Activated CD8-positive, alpha-beta memory T cell treated with anti-CD3 and anti-CD28 coated beads, Interleukin-2, amount 50 U/mL, for 48 hours (primary cell): ENCODE measurements at regions not wholly inside any gene's neighbourhood (a gene's known extent, or its start where the extent isn't known, plus 50 kb on each side); places are given as distances from the start of the nearest gene placed in this dataset.

ENCODE experiments used
- DNase-seq: peaks from one replicate; pipeline ENCODE4 v3.0.0-alpha.2; 2020

DNA sequence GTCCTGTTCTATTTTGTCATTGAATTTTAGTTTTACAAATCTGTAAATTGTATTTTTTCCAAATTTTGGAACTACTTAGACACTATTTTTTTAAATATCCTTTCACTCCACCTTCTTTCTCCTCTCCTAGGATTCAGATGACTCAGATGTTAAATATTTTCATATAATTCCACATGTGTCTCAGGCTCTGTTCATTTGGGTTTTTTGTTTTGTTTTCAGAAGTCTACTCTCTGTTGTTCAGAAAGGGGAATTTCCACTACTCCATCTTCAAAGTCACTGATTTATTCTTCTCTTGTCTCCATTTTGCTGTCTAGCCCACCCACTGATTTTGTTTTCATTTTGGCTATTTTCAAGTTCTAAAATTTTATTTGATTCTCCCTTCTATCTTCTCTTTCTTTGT lies 264.0 kb upstream of the SLIT2 start:
- no peak for DNase-seq

DNA sequence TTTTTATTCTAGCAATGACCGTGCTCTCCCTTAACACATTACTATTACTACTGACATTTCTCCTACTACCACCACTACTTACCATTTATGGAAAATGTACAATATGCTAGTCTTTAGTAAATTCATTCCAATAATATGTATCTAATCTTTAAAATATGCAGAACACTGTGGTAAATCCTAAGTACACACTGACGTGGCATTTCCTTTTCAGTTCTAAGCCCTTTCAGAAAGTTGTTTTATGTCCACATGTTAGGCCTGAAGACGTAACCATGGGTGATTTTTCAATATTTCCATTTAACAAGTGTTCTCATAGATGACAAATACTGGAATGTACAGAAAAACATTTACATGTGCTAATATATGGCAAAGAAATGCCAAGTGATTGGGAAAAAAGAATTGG lies 268.6 kb upstream of the SLIT2 start:
- DNase-seq = no peak

DNA sequence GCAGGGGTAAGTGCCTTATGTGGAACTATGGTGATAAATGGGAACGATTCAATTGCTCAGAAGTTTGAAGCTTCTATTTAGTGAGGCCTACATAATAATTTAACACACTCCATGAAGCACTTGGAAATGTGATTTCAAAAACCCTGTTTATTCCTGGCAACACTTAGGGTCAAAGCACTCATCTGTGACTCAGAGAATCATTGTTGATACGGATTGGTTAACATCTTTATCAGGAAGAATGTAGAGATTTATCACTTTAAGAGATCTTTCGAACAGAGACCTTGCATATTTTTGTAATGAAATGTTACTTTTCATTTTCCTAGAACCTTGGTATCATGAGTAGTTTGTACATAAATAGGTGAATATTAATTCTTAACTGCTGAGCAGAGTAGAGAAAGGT lies 269.1 kb upstream of the SLIT2 start:
- DNase-seq = no peak

DNA sequence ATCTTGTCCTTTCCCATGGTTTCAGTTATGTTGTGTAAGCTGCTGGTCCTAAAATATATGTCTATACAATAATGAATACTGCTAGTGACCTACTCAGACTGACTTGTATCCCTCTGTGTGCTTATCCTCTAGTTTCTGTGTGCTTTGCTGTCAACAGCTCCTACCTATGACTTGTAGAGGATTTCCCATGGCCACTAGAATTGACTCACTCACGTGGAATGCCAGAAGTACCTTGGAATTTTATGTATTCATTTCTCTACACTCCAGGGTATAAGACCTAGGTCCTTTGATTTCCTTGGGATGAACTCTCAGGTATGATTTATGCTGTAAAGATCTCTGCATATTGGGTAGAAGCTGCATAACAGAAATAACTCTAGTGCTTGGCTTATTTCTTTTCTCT lies 279.9 kb upstream of the SLIT2 start:
- DNase-seq = no peak

DNA sequence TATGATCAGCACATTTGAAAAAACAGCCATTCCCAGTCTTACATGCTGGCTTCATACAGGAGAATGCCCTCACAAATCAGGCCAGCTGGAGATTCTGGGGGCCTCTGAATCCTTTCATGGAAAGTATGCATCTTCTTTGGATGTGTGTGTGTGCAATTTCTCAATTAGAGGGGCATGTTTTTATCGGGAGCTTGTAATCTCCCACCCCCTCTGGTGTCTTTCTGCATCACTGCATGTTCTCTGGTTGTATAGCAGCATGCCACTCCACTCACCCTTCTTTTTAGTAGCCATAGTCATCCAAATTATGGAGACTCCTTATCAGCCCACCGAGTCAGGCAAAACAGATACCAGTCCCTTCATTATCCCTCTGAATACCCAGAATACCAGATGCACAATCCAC lies 282.2 kb upstream of the SLIT2 start:
- no peak for DNase-seq

DNA sequence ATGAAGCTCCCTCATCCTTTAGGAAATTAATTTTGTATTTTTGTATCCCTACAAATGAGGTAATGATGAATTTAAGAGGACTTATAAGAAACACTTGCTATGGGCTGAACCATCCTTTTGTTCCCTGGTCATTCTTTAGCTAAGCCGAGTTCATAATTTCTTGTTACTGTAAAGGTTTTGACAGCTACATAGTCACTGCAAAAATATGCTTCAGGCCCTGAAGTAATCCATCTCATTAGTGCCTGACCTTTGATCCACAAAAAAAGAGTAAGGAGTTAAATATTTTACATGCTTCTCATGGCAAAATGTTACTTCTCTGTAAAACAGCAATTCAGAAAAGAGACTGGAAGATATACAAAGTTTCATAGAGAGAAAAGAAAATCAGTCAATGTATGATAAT lies 290.6 kb upstream of the SLIT2 start:
- no peak for DNase-seq

DNA sequence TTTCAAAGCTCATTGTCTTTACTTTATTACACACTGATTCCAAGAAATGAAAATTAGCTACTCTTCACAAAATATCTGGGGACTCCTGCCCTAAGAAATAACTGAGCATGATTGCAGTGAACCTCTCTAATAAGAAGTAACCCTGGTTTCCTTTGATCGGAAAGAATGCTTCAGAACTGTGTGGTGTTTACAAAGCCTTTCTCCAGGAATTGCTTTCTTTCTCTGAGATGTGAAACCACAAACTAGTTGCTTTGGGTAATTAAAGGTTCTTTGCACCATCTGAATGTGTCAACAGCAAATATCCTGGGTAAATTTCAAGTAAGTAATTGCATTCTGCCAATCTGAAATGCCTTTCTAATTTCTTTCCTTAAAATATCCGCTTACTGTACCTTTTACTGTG lies 292.9 kb upstream of the SLIT2 start:
- no peak for DNase-seq

DNA sequence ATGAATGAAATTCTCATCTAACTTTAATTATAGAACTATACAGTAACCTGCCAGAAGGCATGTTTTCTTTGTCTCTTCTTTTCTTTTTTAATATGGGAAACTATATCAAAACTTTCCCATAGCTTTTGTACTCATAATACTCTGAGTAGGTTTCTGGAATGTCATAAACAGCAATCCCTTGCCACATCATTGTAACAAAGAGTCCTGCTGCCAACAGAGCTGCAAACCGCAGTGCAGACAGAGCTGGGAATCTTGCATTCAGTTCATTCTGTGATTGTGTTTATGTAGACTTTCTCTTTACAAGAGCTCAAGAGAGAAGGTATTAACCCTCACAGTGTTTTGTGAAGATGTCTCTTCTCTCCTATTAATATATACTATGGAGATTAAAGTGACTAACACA lies 304.4 kb upstream of the SLIT2 start:
- DNase-seq = no peak

DNA sequence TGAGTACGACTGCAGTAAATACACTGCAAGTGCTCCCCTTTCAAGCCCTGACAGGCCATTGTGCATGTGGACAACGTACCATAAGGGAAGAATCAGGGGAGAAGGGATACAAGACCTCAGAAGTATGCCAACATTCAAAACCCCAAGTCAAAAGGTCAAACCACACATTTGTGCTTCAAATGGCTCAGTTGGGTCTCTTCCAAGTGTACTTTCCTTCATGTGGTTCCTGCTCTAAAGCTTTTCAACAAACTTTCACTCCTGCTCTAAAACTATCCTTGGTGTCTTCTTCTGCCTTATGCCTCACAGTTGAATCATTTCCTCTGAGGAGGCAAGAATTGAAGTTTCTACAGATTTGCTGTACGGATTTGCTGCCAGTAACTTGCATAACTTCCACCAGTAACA lies 305.7 kb upstream of the SLIT2 start:
- DNase-seq = no peak

DNA sequence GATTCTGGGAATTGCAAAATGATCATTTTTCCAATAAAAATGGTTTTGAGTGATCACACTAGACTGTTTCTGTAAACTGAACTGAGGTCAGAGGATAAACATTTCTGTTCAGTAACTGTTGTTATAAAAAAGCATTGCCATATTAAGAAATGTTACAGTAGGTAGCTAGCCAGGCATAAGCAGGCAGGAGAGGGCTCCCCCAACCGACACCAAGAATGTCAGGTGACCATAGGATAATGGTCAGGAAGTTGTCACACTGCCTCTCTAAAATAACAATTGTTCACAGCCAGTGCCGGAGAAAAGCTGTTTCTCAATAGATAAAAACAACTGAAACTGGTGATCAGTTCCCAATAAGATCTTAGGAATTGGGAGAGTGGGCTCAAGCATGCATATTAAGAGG lies 306.2 kb upstream of the SLIT2 start:
- no peak for DNase-seq

DNA sequence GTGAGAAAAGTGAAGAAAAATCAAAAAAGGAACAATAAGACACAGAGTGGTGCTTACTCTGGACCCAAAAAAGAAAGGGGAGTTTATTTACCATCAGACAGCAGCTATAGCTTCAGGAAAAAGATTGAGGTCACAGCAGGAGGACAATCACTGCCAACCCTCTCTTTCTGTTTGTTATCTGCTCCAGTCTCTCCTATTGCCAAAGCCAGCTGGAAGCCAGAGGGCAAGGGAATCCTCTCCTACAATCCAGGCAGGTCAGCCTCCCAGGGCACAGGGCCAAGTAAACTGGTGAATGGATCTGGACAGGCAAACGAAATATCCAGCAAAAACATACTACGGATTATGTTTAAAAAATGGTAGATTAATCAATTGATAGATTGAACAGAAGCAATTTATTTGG lies 306.9 kb upstream of the SLIT2 start:
- DNase-seq = no peak

DNA sequence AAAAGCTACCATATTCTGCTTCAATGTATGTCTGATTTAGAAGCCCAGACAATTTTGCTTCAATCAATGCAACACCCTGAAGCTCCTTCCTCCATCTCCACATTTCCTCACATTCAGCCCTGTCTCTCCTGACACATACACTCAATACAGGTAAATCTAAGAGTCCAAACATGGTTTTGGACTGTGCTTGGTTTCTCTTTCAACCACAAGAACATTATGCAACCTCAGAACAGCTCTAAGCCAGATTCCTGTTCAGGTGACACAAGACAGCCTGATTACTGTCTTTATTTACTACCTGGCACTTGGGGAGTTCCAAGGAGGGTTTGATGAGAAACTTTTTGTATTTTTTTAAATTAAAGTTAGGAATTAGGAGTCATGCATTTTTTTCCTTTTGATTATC lies 307.5 kb upstream of the SLIT2 start:
- no peak for DNase-seq

DNA sequence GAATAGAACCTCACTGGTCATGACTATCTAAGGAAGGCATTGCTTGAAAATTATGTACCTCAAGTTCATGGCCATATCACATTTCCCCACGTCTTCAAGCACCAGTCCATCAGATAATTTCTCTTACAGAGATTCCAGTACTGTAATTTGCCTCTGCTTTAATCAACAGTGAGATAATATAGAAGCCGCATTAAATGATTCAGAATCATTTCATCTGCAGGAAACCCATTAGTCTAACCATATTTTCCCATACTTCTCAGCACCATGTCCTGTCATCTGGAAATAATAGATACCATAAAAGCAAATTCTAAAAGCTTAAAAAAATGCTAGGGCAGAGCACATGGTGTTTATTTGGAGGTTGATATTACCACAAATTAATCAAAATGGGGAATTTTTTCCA lies 310.3 kb upstream of the SLIT2 start:
- no peak for DNase-seq

DNA sequence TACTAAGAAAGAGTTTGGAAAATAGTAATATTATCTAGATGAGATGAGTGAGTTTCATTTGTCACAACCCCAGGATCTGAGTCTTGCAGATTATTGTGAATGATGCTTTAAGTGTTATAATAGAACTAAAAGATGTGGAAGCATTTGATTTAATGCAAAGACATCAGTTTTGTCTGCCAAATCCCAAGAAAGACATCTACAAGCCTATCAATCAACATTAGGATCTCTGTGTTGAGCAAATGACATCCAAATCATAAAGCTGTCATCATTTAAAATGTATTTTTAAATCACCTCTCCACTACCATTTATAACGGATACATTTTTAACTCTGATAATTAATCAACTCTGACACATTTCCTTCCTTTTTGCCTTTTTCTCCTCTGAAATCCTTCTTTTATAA lies 310.8 kb upstream of the SLIT2 start:
- no peak for DNase-seq

DNA sequence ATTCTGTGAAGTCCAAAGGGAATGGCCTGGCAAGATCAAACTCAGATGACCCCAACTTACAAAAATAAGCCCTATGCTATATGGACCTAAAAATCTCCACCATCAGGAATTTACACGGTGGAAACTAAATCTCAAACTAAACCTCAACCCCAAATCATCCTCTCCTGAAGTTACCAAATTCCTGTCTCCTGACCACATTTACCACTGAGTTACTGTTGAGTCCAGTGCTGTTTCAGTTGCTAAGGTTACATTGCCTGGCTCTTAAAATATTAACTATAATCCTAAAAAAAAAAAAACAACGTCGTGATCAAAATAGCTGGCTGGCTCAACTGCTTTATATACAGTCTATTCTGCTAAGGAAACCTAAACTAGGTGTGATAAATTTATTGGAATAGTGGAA lies 315.2 kb upstream of the SLIT2 start:
- no peak for DNase-seq

DNA sequence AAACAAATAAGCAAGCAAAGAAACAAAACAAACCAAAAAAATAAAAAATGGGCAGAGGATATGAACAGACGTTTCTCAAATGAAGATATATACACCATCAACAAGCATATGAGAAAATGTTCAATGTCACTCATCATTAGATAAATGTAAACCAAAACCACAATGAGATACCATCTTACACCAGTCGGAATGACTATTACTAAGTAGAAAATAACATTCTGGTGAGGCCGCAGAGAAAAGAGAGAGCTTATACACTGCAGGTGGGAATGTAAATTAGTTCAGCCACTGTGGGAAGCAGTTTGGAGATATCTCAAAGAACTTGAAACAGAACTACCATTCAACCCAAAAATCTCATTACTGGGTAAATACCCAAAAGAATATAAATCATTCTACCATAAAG lies 321.0 kb upstream of the SLIT2 start:
- no peak for DNase-seq

DNA sequence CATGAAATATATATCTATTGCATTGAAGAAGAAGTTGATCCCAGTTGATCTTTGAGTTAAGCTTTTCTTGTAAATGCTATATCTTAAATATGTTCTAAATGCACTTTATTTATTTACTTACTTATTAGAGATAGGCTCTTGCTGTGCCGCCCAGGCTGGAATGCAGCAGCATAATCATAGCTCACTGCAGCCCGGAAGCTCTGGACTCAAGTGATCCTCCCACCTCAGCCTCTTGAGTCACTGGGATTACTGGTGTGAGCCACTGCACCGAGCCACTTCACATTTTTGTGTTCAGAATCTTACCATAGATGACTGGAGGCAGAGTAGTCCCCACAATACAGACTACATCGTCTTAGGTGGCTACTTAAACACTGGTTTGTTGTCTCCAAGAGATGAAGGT lies 324.3 kb upstream of the SLIT2 start:
- no peak for DNase-seq

DNA sequence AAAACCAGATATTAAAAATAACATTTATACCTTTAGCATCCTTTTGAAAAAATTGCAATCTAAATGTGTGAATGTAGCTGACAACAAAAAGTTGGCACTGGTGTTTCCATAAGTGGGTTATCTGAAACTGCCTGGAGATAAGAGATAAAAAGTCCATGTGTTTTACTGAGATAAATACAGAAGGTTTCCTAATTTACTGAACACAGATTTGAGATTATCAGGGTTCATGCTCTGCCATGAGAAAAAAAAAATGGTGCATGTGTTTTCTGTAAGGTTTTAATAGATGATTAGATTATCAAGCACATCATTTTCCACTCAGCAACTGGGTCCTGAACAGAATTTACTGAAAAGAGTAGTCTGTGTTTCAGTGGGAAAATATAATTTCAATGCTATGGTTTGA lies 326.2 kb upstream of the SLIT2 start:
- DNase-seq = no peak

DNA sequence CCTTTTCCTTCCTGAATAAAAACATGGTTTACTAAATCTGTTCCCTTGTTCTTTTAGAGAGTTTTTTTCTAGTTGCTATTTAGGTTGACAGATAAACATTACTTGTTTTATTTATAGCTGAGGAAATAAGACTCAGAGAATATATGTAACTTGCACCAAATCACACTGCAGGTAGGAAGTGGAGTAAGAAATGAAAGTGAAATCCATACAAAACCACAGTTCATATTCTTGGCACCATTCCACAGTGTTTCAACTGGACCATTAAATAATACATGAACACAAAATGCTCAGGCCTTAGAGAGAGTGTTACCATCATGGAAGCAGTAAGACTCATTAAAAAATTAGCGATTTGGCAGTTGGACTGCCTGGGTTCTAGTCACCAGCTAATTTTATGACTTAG lies 326.9 kb upstream of the SLIT2 start:
- no peak for DNase-seq

DNA sequence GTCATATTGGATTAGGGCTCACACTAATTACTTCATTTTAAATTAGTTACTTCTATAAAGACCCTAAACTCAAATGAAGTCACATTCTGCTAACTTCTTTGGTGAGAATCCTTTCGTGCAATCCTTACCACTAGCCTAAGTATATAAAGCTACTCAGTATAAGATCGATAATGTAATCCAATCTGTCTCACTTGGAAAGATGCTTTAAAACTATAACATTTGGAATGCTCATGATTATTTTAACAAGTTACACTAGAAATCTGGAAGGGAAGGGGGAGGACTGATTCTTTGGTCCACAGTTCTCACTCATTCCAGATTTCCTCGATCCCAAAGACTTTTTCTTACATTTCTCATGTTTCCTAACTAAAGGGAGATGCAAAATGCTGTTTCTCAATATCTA lies 336.4 kb upstream of the SLIT2 start:
- no peak for DNase-seq

DNA sequence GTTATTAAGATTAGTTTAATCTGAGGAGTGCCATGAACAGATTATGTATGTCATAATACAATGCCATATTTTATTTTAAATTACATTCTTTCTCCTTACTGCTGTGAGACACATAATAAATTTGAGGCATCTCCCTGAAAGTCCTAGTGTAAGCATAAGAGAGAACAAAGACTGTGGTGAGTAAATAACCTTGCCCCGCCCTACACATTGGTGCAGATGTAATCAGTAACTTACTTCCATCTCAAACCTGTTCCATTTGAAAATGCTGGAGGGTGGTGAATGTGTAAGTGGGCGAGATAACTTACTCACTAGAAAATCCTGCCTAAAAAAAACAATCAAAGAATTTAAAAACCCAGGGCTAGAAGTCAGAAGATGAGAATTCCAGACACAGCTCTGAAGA lies 338.1 kb upstream of the SLIT2 start:
- no peak for DNase-seq

DNA sequence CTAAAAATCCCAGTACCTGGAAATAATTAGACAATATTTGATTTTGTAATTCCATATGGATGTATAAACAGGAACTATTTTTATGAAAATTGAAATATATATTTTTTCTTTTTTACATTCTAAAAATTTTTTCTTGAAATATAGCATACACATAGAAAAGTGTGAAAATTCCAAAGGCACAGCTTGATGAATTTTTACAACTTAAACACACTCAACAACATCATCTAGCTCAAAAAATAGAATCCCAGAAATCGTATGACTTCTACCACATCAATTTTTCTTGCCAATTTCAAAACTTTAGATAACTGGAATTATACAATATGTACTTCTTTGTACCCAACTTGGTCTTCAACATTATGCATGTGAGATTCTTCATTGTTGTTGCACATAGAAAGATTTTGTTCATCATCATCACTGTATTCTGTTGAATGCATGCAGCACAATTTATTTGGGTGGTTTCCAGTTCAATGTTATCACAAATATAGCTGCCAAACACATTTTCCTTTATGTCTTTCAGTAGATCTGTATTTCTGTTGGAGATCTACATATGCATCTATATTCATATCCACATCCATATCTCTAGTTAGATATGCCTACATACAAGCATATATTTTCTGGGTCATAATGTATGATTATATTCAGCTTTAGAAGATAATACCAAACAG lies 340.7 kb upstream of the SLIT2 start:
- no peak for DNase-seq

DNA sequence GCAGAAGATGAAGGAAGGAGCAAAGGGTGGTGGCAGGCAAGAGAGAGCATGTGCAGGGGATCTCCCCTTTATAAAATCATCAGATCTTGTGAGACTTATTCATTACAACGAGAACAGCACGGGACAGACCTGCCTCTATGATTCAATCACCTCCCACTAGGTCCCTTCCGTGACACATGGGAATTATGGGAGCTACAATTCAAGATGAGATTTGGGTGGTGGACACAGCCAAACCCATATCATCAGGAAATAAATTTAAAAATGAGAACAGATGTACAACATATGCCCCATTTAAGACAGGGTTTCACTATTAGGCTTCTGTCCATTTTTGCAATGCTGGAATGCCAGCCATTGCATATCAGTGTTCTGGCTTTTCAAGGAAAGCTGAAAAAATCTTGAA lies 346.7 kb upstream of the SLIT2 start:
- no peak for DNase-seq

DNA sequence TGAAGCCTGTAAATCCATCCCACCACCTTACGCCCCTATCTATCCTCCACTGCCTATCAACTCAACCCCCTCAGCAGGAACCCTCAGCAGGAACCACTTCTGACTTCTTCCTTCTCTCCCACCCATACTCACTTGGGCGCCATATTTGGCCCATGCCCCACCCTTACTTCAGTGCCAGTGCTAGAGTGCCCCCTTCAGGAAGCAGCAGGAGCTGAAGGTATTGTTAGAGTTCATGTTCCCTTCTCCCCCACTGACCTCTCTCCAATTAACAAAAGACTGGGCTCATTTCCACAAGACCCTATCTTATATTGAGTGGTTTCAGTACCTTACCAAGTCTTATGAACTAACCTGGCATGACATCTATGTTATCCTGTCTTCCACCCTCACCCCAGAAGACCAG lies 363.1 kb upstream of the SLIT2 start:
- DNase-seq = no peak

DNA sequence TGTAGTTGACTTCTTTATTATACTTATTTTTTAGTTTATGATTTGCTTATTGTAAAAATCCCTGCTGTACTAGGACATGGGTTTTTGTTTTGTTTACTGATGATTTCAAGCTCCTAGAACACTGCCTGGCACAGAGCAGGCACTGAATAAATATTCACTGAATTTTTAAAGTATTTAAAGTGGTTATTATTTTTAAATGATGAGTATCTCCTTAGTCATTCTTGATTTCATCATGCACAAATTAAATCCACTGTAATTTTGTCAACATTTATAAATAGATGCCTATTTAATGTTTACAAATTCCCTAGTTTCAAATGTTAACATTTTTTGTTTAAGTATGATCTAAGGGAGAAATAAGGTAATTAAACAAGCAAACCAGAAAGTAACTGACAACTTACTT lies 367.9 kb upstream of the SLIT2 start:
- no peak for DNase-seq

DNA sequence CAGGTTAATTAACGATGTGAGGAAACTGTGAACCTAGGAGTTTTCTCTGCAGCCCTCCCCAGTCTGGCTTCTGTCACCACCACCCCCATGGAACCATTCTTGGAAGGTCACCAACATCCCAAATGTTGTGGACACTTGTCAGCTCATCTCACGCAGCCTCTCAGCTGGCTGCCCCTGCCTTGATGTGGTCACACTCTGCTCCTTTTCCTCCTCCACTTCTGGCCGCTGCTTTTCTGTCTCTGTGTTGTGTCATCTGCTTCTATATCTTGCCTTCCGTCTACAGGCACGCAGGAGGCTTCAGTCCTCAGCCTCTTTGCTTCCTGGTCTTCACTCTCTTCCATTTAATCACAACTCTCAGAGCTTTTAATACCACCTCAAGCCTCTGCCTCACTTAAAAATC lies 371.5 kb upstream of the SLIT2 start:
- DNase-seq = no peak
